Neural cell (in vitro differentiated cells): ENCODE measurements at regions not wholly inside any gene's neighbourhood (a gene's known extent, or its start where the extent isn't known, plus 50 kb on each side); places are given as distances from the start of the nearest gene placed in this dataset.

Source experiments
- EP300 ChIP-seq: fragments of 450-650 bp; conservative IDR thresholded peaks from 2 replicates; pipeline ENCODE4 v1.6.1; 2014; ENCODE audit warnings: antibody characterized with exemption, mild to moderate bottlenecking, moderate library complexity; ENCODE audit not compliant: poor library complexity, severe bottlenecking
- MXI1 ChIP-seq: fragments of 450-650 bp; conservative IDR thresholded peaks from 2 replicates; pipeline ENCODE4 v1.6.1; 2014; ENCODE audit warnings: antibody characterized with exemption, mild to moderate bottlenecking; ENCODE audit not compliant: poor library complexity, severe bottlenecking
- POLR2AphosphoS5 ChIP-seq: IDR thresholded peaks from 2 replicates; pipeline ENCODE4 v1.6.1; 2012
- RAD21 ChIP-seq: fragments of 450-650 bp; conservative IDR thresholded peaks from 2 replicates; pipeline ENCODE4 v1.6.1; 2014; ENCODE audit warnings: antibody characterized with exemption, mild to moderate bottlenecking, moderate library complexity
- TAF1 ChIP-seq: IDR thresholded peaks from 2 replicates; pipeline ENCODE4 v1.6.1; 2012; ENCODE audit warnings: low read depth
- TF ChIP-seq, protein P1 (sequence below): fragments of 450-650 bp; IDR thresholded peaks from 2 replicates; pipeline ENCODE4 v1.5.1; 2014; ENCODE audit warnings: antibody characterized with exemption, mild to moderate bottlenecking, moderate library complexity; ENCODE audit not compliant: poor library complexity, severe bottlenecking
- TF ChIP-seq, protein P2 (sequence below): IDR thresholded peaks from 2 replicates; pipeline ENCODE4 v1.6.1; 2012; ENCODE audit warnings: borderline replicate concordance

DNA sequence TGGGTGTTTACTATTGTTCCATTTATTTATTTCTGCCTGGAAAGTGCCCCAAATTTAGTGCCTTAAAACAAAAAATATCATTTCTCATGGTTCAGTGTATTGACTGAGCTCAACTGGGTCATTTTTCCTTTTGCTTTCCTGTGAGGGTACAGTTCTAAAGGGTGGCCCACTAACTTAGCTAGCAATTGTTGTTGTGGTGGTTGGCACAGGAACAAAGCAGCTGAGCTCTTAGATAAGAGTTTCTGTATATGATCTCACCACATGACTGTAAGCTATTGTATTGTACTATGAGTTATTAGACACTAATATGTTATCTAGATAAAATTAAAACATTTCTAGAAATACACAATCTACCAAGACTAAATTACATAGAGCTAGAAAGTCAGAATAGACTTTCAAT is 1283.7 kb downstream of the OTOL1 start:
- TF ChIP-seq, protein P1, sequence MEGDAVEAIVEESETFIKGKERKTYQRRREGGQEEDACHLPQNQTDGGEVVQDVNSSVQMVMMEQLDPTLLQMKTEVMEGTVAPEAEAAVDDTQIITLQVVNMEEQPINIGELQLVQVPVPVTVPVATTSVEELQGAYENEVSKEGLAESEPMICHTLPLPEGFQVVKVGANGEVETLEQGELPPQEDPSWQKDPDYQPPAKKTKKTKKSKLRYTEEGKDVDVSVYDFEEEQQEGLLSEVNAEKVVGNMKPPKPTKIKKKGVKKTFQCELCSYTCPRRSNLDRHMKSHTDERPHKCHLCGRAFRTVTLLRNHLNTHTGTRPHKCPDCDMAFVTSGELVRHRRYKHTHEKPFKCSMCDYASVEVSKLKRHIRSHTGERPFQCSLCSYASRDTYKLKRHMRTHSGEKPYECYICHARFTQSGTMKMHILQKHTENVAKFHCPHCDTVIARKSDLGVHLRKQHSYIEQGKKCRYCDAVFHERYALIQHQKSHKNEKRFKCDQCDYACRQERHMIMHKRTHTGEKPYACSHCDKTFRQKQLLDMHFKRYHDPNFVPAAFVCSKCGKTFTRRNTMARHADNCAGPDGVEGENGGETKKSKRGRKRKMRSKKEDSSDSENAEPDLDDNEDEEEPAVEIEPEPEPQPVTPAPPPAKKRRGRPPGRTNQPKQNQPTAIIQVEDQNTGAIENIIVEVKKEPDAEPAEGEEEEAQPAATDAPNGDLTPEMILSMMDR, result no peak
- TF ChIP-seq MXI1 (no peak), POLR2AphosphoS5 (no peak), EP300 (no peak), RAD21 (no peak), TAF1 (no peak)
- TF ChIP-seq, protein P2, sequence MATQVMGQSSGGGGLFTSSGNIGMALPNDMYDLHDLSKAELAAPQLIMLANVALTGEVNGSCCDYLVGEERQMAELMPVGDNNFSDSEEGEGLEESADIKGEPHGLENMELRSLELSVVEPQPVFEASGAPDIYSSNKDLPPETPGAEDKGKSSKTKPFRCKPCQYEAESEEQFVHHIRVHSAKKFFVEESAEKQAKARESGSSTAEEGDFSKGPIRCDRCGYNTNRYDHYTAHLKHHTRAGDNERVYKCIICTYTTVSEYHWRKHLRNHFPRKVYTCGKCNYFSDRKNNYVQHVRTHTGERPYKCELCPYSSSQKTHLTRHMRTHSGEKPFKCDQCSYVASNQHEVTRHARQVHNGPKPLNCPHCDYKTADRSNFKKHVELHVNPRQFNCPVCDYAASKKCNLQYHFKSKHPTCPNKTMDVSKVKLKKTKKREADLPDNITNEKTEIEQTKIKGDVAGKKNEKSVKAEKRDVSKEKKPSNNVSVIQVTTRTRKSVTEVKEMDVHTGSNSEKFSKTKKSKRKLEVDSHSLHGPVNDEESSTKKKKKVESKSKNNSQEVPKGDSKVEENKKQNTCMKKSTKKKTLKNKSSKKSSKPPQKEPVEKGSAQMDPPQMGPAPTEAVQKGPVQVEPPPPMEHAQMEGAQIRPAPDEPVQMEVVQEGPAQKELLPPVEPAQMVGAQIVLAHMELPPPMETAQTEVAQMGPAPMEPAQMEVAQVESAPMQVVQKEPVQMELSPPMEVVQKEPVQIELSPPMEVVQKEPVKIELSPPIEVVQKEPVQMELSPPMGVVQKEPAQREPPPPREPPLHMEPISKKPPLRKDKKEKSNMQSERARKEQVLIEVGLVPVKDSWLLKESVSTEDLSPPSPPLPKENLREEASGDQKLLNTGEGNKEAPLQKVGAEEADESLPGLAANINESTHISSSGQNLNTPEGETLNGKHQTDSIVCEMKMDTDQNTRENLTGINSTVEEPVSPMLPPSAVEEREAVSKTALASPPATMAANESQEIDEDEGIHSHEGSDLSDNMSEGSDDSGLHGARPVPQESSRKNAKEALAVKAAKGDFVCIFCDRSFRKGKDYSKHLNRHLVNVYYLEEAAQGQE, result no peak
